Ishikawa (cell line): ENCODE measurements at regions not wholly inside any gene's neighbourhood (a gene's known extent, or its start where the extent isn't known, plus 50 kb on each side); places are given as distances from the start of the nearest gene placed in this dataset.

ENCODE experiments used
- CEBPB ChIP-seq: IDR thresholded peaks from 2 replicates; pipeline ENCODE4 v1.6.1; 2012
- CREB1 ChIP-seq: IDR thresholded peaks from 2 replicates; pipeline ENCODE4 v1.6.1; 2012; ENCODE audit warnings: low read depth
- EGR1 ChIP-seq: IDR thresholded peaks from 2 replicates; pipeline ENCODE4 v1.6.1; 2012
- EP300 ChIP-seq: IDR thresholded peaks from 2 replicates; pipeline ENCODE4 v1.6.1; 2012; ENCODE audit warnings: borderline replicate concordance
- FOXM1 ChIP-seq: IDR thresholded peaks from 2 replicates; pipeline ENCODE4 v1.6.1; 2012; ENCODE audit warnings: low read depth, borderline replicate concordance
- NFIC ChIP-seq: IDR thresholded peaks from 2 replicates; pipeline ENCODE4 v1.6.1; 2012
- RAD21 ChIP-seq: IDR thresholded peaks from 2 replicates; pipeline ENCODE4 v1.6.1; 2012; ENCODE audit warnings: low read depth
- TAF1 ChIP-seq: IDR thresholded peaks from 2 replicates; pipeline ENCODE4 v1.6.1; 2012; ENCODE audit warnings: low read depth, mild to moderate bottlenecking
- TCF12 ChIP-seq: IDR thresholded peaks from 2 replicates; pipeline ENCODE4 v1.6.1; 2012; ENCODE audit warnings: low read depth
- TEAD4 ChIP-seq: IDR thresholded peaks from 2 replicates; pipeline ENCODE4 v1.6.1; 2012
- USF1 ChIP-seq: IDR thresholded peaks from 2 replicates; pipeline ENCODE4 v1.6.1; 2012
- YY1 ChIP-seq: IDR thresholded peaks from 2 replicates; pipeline ENCODE4 v1.6.1; 2012; ENCODE audit warnings: low read depth
- ZBTB7A ChIP-seq: IDR thresholded peaks from 2 replicates; pipeline ENCODE4 v1.6.1; 2012; ENCODE audit warnings: low read depth
- TF ChIP-seq, protein P1 (sequence below): IDR thresholded peaks from 2 replicates; pipeline ENCODE4 v1.6.1; 2012; ENCODE audit warnings: low read depth, mild to moderate bottlenecking
- TF ChIP-seq, protein P2 (sequence below): IDR thresholded peaks from 2 replicates; pipeline ENCODE4 v1.6.1; 2012

DNA sequence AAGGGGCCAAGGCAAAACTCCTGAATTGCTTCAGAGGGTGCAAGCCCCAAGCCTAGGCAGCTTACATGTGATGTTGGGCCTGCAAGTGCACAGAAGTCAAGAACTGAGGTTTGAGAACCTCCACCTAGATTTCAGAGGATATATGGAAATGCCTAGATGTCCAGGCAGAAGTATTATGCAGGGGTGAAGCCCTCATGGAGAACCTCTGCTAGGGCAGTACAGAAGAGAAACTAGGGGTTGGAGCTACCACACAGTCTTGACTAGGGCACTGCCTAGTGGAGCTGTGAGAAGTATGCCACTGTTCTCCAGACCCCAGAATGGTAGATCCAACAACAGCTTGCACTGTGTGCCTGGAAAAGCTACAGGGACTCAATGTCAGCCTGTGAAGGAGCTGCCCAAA lies 179.7 kb upstream of the GJE1 start:
- TF ChIP-seq USF1 (no peak), TCF12 (no peak), YY1 (no peak), FOXM1 (no peak), RAD21 (no peak), TEAD4 (no peak), TAF1 (no peak), NFIC (no peak), CREB1 (no peak), EGR1 (no peak), EP300 (no peak), CEBPB (no peak), ZBTB7A (no peak)
- TF ChIP-seq, protein P1, sequence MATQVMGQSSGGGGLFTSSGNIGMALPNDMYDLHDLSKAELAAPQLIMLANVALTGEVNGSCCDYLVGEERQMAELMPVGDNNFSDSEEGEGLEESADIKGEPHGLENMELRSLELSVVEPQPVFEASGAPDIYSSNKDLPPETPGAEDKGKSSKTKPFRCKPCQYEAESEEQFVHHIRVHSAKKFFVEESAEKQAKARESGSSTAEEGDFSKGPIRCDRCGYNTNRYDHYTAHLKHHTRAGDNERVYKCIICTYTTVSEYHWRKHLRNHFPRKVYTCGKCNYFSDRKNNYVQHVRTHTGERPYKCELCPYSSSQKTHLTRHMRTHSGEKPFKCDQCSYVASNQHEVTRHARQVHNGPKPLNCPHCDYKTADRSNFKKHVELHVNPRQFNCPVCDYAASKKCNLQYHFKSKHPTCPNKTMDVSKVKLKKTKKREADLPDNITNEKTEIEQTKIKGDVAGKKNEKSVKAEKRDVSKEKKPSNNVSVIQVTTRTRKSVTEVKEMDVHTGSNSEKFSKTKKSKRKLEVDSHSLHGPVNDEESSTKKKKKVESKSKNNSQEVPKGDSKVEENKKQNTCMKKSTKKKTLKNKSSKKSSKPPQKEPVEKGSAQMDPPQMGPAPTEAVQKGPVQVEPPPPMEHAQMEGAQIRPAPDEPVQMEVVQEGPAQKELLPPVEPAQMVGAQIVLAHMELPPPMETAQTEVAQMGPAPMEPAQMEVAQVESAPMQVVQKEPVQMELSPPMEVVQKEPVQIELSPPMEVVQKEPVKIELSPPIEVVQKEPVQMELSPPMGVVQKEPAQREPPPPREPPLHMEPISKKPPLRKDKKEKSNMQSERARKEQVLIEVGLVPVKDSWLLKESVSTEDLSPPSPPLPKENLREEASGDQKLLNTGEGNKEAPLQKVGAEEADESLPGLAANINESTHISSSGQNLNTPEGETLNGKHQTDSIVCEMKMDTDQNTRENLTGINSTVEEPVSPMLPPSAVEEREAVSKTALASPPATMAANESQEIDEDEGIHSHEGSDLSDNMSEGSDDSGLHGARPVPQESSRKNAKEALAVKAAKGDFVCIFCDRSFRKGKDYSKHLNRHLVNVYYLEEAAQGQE: no peak
- TF ChIP-seq, protein P2, sequence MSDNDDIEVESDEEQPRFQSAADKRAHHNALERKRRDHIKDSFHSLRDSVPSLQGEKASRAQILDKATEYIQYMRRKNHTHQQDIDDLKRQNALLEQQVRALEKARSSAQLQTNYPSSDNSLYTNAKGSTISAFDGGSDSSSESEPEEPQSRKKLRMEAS: no peak

DNA sequence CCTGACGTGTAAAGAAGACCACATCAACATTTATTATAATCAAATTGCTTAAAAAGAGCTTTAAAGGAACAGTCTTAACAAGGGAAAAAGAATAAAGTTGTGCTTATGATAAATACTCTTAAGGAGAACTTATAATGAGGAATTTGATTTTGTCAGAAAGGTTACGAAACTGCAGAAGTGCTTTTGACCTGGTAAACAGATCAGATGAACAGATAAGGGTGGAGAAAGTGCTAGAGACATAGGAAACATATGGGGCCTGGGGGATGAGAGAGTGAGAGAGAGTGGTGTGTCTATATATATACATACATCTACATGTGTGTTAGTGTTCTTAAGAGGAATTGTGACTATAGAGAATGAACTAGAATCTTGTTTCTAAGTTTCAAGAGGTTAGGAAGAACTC lies 186.2 kb upstream of the GJE1 start:
- TF ChIP-seq, protein P1: no peak
- TF ChIP-seq TEAD4: no peak
- no peak for TF ChIP-seq EGR1
- TF ChIP-seq, protein P2: no peak
- no peak for TF ChIP-seq USF1
- TF ChIP-seq YY1: no peak
- TF ChIP-seq ZBTB7A: no peak
- no peak for TF ChIP-seq EP300
- TF ChIP-seq TCF12: no peak
- no peak for TF ChIP-seq NFIC
- no peak for TF ChIP-seq CEBPB
- no peak for TF ChIP-seq FOXM1
- TF ChIP-seq CREB1: no peak
- TF ChIP-seq TAF1: no peak
- no peak for TF ChIP-seq RAD21

- TF ChIP-seq, protein P1: no peak
- no peak for TF ChIP-seq TCF12
- no peak for TF ChIP-seq EGR1
- TF ChIP-seq RAD21: no peak
- no peak for TF ChIP-seq YY1
- no peak for TF ChIP-seq USF1
- no peak for TF ChIP-seq TEAD4
Measured at GRCh38 chr6:141938664-141939063, 194.1 kb upstream of the GJE1 start.

GRCh38 chr6:141932685-141933084 lies 200.0 kb upstream of the GJE1 start:
- TF ChIP-seq CREB1: no peak
- no peak for TF ChIP-seq FOXM1

- no peak for TF ChIP-seq FOXM1
- no peak for TF ChIP-seq CEBPB
- TF ChIP-seq RAD21: no peak
- no peak for TF ChIP-seq TCF12
- no peak for TF ChIP-seq ZBTB7A
- TF ChIP-seq, protein P1: no peak
- TF ChIP-seq TEAD4: no peak
- TF ChIP-seq USF1: no peak
- no peak for TF ChIP-seq NFIC
- TF ChIP-seq, protein P2: no peak
- TF ChIP-seq TAF1: no peak
- TF ChIP-seq EGR1: no peak
- no peak for TF ChIP-seq EP300
- TF ChIP-seq YY1: no peak
- TF ChIP-seq CREB1: no peak
Measured at GRCh38 chr6:141925001-141925400, 207.7 kb upstream of the GJE1 start.
